Stimulated activated CD4-positive, alpha-beta T cell treated with anti-CD3 and anti-CD28 coated beads, Interleukin-12 subunit alpha, Interleukin-12 subunit beta, amount 100 ng/mL, for 48 hours (primary cell): ENCODE measurements at regions not wholly inside any gene's neighbourhood (a gene's known extent, or its start where the extent isn't known, plus 50 kb on each side); places are given as distances from the start of the nearest gene placed in this dataset.

Source experiments
- DNase-seq, 3 donors: peaks; one replicate each; pipeline ENCODE4 v3.0.0-alpha.2; 2020; ENCODE audit warnings: low read depth in 2 of 3, low spot score in 1 of 3

DNA sequence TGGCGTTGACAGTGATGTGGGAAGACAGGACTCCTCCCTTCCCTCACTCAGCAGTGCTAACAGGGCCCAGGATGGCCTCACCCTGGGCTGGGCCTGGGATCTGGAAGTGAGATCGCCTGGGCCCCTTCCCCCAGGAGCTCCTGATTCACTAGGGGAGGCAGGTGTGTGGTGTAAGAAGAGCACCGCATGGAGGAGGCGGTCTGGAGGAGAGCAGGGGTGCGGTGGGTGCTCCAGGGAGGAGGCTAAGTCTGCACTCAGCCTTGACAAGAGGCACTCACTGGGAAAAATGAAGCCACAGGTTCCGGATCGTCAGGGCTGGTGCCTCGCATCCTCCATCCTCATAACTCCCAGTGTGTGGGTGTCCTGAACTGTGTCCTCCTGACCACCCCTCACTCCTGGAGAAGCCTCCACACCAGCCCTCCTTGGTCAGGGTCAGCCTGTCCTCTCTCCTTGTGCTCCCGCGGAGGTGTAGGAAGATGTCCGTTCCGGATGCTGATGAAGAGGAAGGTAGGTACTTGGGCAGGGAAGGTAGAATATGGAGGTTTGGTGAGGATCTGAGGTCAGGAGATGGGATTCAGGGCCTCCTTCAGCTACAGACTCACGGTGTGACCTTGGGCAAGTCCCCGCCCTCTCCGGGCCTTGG lies 142.1 kb upstream of the WNT4 start:
- no peak for DNase-seq

DNA sequence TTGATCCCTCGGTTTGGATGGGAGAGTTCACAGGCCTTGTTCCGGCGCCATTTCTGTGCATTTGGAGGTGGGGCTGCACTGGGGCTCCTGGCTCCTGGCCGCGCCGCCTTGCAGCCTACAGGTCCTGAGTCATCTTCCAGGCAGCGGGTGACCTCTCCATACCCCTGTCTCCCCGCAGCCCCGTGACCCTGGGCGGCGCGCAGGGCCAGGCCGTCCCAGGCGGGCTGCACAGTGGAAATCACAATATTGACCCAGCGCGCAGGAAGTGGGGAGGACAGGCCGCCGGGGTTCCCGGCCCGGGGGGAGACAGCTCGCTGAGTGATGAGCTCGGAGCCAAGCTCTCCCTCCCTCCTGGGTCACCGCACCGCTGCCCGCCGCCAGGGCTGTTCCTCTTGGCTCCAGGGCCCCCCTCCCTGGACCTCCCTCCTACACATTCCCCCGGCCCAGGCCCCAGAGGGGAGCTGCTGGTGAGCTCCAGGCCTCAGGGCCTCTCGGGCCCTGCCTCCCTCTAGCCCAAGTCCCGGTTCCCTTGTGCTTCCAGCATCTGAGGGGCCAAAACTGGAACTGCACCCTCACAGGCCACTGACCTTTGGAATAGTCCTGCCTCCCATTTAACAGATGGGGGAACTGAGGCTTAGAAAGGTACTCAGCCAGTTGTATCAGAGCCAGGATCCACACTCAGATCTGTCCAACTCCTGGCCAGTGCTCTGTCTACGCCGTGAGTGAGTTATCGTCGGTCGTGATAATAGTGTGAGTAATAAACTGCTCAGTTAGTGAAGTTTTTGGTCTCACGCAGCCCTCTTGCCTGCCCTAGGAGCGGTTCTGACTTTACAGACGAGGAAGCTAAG lies 142.9 kb upstream of the WNT4 start:
- no peak for DNase-seq

DNA sequence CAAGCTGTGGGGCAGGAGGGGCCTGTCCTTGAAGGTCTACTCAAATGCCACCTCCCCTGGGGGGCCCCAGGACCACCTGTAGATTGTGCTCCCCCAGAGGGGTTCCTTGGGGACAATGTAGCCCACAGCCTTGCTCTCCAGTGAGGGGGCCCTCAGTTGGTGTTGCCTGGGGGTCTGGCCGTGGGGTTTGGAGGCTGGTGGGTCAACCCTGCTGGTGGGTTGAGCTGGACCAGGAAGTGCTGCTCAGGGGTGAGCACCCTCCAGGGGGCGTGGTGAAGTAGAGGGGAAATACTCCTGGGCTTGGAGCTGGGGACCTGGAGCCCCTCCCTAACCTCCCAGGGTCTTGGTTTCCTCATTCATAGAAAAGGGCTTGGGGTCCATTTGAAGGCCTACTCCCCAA lies 143.6 kb upstream of the WNT4 start:
- no peak for DNase-seq

DNA sequence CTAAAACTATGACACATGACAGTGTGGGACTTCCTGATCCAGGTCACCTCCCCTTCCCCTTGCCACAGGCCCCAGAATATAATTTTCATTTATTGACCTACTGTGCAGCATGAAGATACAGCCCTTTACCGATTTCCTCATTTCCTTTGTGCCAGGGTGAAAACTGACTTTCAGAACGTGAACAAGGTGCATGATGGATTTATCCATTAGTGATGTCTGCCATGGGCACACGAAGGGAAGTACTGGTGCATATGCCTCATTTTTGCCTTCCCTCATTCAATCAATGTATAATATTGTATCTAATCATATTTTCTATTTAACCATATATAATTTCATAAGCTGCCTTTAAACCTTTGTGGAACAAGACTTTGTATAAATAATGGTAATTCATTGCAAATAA lies 144.4 kb upstream of the WNT4 start:
- no peak for DNase-seq

DNA sequence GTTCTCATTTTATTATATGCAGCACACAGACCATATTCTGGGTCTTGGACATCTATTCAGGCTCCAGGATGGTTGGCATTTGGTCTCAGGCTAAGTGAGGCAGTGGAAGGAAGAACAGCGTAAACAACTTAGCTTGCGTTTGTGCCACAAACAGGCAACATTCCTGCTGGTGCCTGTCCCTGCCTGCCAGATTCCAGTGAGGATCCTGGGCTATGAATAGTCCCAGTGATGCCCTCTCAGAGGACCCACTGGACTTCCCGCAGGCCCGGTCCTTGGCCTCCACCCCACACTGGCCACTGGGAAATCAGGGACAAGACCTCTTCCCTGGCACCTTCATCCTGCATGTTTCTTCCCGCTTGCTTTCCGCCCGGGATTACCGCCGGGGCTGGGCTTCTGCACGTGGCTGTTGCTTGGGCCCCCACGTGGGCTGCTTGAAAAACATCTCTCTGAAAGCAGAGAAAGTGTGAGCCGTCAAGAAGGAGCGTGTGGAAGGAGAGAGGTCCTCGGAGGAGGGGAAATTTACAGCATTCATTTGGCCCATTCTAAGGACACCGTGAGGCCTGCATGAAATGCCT lies 145.1 kb upstream of the WNT4 start:
- no peak for DNase-seq

DNA sequence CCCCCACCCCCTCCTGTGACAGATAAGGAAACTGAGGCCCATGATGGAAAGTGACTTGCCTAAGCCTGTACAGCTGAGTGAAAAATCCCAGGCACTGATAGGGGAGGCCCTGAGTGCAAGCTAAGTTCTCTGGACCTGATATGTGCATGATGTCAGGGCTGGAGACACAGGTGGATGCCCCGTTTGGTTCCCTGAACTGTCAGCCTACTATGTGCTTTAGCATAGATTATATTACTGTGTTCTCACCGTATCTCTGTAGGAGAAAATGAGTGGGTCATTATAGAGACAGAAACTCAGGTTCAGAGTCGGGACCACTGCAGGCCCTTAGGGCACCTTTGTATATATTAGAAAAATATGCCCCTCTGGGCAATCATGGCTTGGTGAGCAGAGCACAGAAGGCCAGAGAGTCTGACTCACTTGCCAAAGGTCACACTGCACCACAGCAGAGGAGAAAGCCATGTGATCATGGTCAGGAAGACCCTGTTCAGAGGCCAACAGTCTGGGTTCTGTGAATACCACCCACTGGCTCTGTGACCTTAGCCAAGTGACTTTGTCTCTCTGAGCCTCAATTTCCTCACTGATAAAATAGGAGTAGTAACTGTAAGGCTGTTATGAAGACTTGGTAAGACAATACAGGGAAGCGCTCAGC lies 145.8 kb upstream of the WNT4 start:
- DNase-seq, result no peak

DNA sequence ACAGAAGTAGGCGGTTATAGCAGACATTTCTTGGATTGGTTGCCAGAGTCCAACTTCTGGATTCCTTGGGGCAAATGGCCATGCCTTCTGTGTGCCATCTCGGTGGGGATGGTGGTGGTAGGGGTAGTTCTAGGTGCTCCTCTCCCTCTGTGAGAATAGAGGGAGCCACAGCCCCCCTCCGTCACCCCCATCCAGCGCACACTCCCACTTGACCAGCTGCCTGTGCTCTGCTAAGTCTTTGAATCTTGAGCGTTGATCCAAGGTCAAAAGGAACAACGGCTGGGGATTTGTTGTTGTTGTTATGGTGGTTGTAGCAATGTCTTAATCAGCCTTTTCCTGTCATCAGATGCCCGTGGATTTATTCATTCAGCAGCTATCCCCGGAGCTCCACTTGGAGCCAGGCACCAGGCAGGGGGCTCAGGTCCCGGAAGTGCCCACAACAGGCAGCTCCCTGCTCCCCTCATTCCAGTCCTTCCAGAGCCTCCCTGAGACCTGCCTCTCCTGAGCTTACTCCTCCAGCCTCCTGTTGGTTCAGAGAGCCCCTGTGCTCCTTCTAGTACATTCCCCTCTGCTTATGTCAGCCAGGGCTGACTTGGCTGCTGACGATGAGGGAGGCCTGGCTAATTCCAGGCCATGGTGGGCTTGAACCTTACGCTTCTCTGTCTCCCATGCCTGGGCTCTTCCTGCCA lies 146.6 kb upstream of the WNT4 start:
- DNase-seq, result no peak

DNA sequence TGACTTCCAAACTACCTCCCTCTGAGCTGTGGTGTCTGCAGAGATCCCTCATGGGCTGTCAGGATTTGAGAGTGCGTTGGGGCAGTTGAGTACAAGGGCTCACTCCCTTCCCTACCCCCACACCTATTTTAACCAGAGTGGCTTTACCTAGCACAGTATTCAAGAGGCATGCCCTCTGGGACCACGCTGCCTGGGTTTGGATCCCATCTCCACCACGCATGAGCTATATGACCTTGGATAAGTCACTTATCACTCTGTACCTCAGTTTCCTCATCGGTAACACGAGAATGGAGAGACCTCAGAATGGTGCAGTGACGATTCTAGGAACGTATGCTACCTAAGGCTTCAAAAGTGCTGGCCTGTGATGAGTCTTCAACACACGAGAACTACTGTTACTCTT lies 147.3 kb upstream of the WNT4 start:
- DNase-seq, result no peak

DNA sequence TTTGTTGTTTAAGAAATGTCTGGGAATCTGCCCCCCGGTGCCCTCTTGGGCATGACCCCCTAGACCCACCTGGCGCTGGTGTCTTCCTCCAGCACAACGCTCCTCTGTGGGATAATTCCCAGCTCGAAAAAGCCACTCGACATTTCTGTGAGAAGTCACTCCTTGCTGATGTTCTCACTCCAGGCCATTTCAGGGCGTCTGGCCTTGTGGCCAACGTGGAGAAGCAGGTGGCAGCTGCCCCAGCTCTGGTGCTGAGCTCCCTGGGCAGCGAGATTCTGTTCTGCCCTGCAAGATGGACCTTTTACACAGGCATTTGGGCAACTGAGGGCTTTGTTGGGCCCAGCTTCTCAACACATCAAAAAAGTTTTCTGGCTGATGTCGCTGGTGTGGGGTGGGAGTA lies 147.7 kb upstream of the WNT4 start:
- no peak for DNase-seq

DNA sequence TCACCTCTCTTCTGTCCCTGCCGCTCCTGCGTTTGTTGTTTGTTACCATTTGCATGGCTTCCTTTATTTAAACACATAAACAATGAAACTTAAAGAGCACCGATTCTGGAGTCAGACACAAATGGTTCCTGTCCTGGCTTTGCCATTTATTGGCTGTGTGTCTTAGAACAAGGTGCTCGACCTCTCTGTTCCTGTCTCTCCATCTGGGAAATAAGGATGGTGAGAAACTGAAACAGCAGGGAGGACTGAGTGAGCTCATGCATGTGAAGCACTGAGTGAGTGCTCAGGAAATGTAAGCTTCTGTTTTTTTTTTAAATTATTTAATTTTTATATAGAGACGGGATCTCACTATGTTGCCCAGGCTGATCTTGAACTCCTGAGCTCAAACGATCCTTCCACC lies 148.2 kb upstream of the WNT4 start:
- DNase-seq, result no peak

DNA sequence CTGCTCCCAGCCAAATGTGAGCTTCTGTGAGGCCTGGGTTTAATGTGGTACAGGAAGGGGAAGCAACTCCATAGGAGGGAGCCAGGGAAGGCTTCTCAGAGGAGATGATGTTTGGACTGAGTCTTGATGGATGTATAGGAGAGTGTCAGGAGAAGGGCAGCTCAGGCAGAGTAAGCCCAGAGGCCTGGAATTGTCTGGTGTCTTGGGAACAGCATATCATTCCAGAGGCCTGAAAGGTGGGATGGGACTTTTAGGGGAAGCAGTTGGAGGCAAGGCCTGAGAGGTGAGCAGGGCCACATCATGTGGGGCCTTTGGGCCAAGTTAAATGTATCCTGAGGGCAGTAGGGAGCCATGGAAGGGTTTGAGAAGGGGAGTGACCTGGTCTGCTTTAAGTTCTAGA lies 148.6 kb upstream of the WNT4 start:
- DNase-seq, result no peak

DNA sequence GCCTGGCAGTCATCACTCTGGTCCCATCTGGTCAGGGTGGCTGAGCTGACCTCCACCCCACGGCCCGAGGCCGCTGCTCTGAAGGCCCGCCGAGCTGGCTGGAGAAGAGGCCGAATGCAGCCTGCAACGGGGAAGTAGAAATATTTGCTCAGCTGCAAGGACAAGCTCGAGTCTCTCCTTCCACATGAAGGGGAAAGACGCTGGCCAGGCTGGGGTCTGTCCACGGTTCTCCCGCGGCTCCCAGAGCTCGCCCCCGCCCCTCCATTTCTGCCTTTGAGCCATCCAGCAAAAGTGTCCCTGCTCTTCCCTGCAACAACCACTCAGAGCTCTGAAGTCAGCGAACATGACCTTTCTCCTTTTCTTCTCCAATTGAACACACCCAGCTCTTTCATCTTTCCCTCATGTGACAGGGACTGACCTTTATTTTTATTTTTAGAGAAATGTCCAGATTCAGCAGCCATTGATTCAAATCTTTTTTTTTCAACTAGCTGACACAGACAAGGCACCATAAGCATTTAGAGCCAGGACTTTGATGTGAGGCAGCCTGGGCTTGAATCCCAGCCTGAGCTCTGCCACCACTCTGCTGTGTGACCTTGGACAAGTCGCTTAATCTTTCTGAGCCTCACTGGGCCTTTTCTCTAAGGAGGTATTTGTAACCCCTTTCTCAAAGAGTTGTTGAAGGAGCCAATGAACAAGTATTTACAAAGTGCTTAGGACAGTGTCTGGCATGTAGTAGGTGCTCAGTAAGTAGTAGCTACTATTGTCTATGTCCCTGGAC lies 149.3 kb upstream of the WNT4 start:
- no peak for DNase-seq

DNA sequence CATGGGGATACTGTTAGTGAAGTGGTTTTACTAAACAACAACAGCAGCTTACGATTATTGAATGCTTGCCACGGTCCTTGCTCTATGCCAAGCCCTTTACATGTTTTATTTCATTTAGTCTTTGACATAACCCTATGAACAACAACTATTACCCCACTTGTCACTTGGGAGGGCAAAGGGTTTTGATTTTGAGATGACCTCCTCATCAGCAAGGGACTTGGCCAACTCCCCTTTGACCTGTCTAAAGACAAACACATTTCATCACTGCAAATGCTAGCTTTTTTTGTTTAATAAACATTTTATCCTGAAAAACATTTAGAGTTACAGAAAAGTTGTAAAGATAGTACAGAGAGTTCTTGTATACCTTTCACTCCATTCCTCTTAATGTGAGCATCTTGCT lies 152.5 kb upstream of the WNT4 start:
- DNase-seq, result no peak

DNA sequence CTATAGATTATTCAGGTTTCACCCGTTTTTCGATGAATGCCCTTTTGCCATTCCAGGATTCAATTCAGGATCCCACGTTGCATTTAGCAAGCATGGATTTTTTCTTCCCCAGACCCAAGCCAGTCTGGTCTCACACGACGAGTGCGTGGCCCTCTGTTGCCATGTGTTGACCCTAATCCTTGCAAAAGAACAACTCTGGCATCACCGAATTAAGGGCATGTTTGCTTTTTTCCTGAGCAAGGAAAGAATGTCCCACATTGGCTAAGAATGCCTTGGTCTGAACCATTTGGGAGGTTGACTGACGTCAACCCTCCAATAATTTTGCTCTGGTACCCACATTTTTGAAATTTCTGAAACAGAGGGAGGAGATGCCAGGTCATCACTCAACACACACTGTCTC lies 153.0 kb upstream of the WNT4 start:
- DNase-seq, result no peak

DNA sequence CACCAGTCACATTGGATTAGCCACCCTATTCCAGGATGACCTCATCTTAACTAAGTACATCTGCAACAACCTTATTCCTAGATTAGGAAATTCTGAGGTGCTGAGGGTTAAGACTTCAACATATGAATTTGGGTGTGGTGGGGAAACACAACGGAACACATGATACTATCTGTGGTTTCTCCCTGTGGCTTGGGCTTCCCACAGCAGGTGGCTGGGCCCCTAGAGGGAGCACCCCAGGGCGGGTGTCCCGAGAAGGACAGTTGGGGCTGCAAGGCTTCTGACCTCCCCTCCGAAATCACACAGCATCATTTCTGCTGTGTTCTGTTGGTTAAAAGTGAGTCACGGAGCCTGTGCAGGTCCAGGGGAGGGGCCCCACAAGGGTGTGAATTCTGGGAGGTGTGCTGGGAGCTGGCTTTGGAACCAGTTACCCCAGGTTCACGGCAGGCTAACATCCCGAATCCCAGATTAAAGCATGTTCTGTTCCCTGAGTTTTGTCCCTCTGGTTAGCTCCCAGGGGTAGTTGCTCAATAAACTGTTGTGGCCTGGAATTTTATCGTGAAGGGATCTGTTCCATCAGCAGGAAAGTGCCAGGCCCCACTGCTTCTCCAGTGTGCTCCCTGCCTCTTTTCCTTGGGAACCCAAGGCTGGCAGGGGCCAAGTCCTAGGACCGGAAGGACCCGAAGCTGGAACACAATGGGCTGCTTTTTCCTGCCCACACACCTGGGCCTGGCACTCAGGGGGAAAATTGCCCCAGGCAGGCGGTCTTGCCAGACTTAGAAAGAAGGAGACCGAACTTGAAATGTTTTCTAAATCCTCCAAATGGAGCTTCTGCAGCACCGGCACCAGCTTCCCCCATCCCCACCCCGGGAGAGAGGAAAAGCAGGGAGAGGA lies 154.0 kb upstream of the WNT4 start:
- DNase-seq, result no peak

DNA sequence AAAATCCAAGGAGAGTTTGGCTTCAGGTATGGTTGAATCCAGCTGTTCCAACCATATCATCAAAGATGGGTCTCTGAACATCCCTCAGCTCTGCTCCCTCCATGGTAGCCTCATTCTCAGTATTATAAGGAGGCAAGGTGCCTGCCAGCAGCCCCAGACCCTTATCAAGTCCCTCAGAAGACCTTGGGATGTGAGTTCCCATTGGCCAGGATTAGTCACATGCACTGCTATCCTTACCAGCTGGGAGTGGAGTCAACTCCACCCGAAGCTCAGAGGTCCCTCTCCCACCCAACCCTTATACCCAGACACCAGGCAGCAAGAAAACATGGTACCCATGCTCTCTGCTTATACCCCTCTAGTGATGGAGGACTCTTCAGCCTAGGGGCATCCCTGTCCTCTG lies 153.7 kb upstream of the ZBTB40 start:
- no peak for DNase-seq

DNA sequence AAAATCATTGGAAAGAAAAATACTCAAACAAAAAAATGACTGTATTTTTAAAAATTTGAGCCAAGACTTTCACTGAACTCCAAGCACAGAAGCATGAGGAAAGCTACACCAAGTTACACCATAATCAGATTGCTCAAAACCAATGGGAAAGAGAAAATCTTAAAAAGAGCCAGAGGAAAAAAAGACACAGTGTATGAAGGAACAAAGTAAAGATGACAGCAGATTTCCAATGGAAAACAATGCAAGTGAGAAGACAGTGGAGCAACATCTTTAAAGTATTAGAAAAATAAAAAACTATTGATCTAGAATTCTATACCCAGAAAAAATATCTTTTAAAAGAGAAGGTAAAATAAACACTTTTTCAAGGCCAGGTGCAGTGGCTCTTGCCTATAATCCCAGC lies 147.8 kb upstream of the ZBTB40 start:
- no peak for DNase-seq

DNA sequence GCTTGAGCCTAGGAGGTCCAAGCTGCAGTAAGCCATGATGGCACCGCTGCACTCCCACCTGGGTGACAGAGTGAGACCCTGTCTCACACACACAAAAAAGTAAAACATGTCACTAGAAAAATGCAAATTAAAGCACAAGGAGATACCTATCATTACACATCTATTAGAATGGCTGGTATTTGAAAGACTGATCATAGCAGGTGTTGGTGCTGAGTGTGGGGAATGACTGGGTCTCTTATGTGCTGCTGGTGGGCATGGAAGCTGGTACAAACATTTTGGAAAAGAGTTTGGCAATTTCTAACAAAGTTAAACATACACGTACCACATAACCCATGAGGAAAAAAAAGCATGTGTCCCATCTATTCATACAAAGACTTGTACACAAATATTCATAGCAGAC lies 142.1 kb upstream of the ZBTB40 start:
- DNase-seq, result no peak

DNA sequence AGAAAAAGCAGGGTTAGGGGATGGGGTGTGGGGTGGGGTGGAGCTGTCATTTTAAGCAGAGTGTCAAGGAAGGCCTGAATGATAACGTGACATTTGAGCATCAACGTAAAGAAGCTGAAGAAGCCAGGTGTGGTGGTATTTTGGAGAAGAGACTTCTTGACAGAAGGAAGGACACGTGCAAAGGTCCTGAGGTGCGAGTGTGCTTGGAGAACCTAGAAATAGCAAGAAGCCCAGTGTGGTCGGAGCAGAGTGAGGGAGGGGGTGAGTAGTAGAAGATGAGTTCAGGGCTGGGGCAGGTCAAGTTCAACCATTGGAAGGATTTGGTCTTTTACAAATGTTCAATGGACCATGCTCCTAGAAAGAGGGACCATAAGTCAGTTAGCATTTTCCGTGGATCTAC lies 140.2 kb upstream of the ZBTB40 start:
- DNase-seq, result no peak

DNA sequence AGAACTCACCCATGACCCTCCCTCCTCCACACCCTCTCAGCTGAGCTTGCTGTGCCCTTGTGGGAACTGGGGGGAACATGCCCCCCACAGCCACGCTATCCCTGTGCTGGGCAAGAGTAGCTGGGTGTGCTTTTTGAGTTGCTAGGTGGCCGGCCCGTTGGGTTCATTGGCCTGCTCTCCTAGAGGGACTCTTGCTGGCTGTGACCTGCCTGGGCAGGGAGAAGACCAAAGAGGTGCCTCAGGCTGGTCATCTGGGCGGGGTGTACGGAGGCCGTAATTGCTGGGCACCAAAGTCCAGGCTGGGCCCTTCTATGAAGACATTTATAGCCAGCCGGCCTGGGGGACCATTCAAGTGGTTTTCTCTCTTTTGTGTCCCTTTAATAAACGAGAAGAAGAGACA lies 138.3 kb upstream of the ZBTB40 start:
- DNase-seq, result no peak
